ENCODE measurements at regions not wholly inside any gene's neighbourhood (a gene's known extent, or its start where the extent isn't known, plus 50 kb on each side); places are given as distances from the start of the nearest gene placed in this dataset.

- Histone ChIP-seq H3K4me2 (no peak overlapping the region), H4K20me1 (ENCODE audit: insufficient read depth) (no peaks in the 10 kb centered on the region), H3K9ac (no peak overlapping the region), H3K79me2 (ENCODE audit: insufficient read depth) (no peaks in the 10 kb centered on the region), H3K9me2 (0 out of 2 replicates have a peak, but pooled peaks cover 2% of the 10 kb centered on the region), H3K36me3 (replicated peaks in 1 of 2; ENCODE audit: control insufficient read depth in 1 of 2, insufficient read depth in 2 of 2, low read length in 1 of 2) (no peaks in the 10 kb centered on the region), H3K4me1 (ENCODE audit: control insufficient read depth in 1 of 2, insufficient read depth in 2 of 2, low read depth in 1 of 2, low read length in 1 of 2) (no peaks in the 10 kb centered on the region), H2AFZ (ENCODE audit: low read depth) (no peak overlapping the region), H3K4me3 (ENCODE audit: low read depth in 2 of 2, low read length in 1 of 2) (no peak overlapping the region), H3K9me3 (no peaks in the 10 kb centered on the region; the same call in 1 of the 2 replicates), H3K27ac (ENCODE audit: low read depth in 2 of 2, low read length in 1 of 2) (no peak overlapping the region), H3K27me3 (ENCODE audit: insufficient read depth) (no peaks in the 10 kb centered on the region), H3F3A (replicated peaks; ENCODE audit: insufficient read depth) (no peaks in the 10 kb centered on the region)
- TF ChIP-seq EP300 (IDR thresholded peaks at IDR 0.05; ENCODE audit: borderline replicate concordance in 1 of 2, low read depth in 1 of 2, low read length in 1 of 2) (no peak), PBX3 (IDR thresholded peaks at IDR 0.05) (no peak), REST (IDR thresholded peaks at IDR 0.05; ENCODE audit: low read depth, low read length) (no peak), JUND (IDR thresholded peaks at IDR 0.05) (no peak), GATA2 (CRISPR knock-in tag; IDR thresholded peaks at IDR 0.05) (no peak), IRF3 (IDR thresholded peaks at IDR 0.05; ENCODE audit: low read depth, low read length) (no peak), NRF1 (IDR thresholded peaks at IDR 0.05; ENCODE audit: low read depth, low read length) (no peak), USF1 (IDR thresholded peaks at IDR 0.05; ENCODE audit: borderline replicate concordance, low read depth) (no peak), MXI1 (IDR thresholded peaks at IDR 0.05; ENCODE audit: low read depth, low read length) (no peak), USF2 (IDR thresholded peaks at IDR 0.05; ENCODE audit: borderline replicate concordance, low read depth, low read length) (no peak), RXRA (IDR thresholded peaks at IDR 0.05; ENCODE audit: borderline replicate concordance, low read depth) (no peak), TCF12 (IDR thresholded peaks at IDR 0.05) (no peak), POLR2AphosphoS5 (IDR thresholded peaks at IDR 0.05; ENCODE audit: low read depth, low read length) (no peak), SMC3 (IDR thresholded peaks at IDR 0.05; ENCODE audit: low read depth, low read length) (no peak), CHD2 (IDR thresholded peaks at IDR 0.05; ENCODE audit: low read length, partially characterized antibody) (no peak), YY1 (IDR thresholded peaks at IDR 0.05; ENCODE audit: low read depth) (no peak)
- POLR2A ChIA-PET = no interaction called here
- no peak for DNase-seq
- CTCF ChIA-PET = no interaction called here
- WGBS (ENCODE audit: low lambda C conversion rate) = 13% methylated on average over 3 of the region's 3 CpGs
Measured at GRCh38 chr3:68089572-68090011, 435.2 kb upstream of the SUCLG2 start.
